KMS-11 (cell line): ENCODE measurements at regions not wholly inside any gene's neighbourhood (a gene's known extent, or its start where the extent isn't known, plus 50 kb on each side); places are given as distances from the start of the nearest gene placed in this dataset.

Experiments
- H2AFZ ChIP-seq: fragments of 200-600 bp; sonication (generic); 2 replicates; pipeline ENCODE4 v1.6.1; 2016; ENCODE audit warnings: antibody characterized with exemption, mixed run types, low read depth
- H3K27ac ChIP-seq: fragments of 200-600 bp; sonication (generic); 2 replicates; pipeline ENCODE4 v1.6.1; 2016; ENCODE audit warnings: mild to moderate bottlenecking, mixed run types
- H3K27me3 ChIP-seq: fragments of 200-600 bp; sonication (generic); 2 replicates; pipeline ENCODE4 v1.6.1; 2017; ENCODE audit warnings: mild to moderate bottlenecking, low read depth, mixed run types, moderate library complexity; ENCODE audit not compliant: insufficient read depth
- H3K36me3 ChIP-seq: fragments of 200-600 bp; sonication (generic); 2 replicates; pipeline ENCODE4 v1.6.1; 2017; ENCODE audit warnings: mild to moderate bottlenecking, mixed run types; ENCODE audit not compliant: insufficient read depth
- H3K4me1 ChIP-seq: fragments of 200-600 bp; sonication (generic); 2 replicates; pipeline ENCODE4 v1.6.1; 2016; ENCODE audit warnings: mild to moderate bottlenecking, low read depth, mixed run types; ENCODE audit not compliant: poor library complexity, severe bottlenecking
- H3K4me2 ChIP-seq: fragments of 200-600 bp; sonication (generic); 2 replicates; pipeline ENCODE4 v1.7.0; 2016; ENCODE audit warnings: mild to moderate bottlenecking, mixed run types
- H3K4me3 ChIP-seq: fragments of 200-600 bp; sonication (generic); IDR thresholded peaks from 2 replicates; pipeline ENCODE4 v1.6.1; 2017; ENCODE audit warnings: low read depth, low read length, mixed read lengths; ENCODE audit not compliant: insufficient read depth
- H3K79me2 ChIP-seq: fragments of 200-600 bp; sonication (generic); 2 replicates; pipeline ENCODE4 v1.6.1; 2016; ENCODE audit warnings: low read depth, mixed run types; ENCODE audit not compliant: insufficient read depth
- H3K9ac ChIP-seq: fragments of 200-600 bp; sonication (generic); 2 replicates; pipeline ENCODE4 v1.6.1; 2016; ENCODE audit warnings: mild to moderate bottlenecking, mixed run types
- H4K20me1 ChIP-seq: fragments of 200-600 bp; sonication (generic); 2 replicates; pipeline ENCODE4 v1.6.1; 2016; ENCODE audit warnings: mild to moderate bottlenecking, mixed run types; ENCODE audit not compliant: insufficient read depth
- TF ChIP-seq, protein P1 (sequence below): fragments of 200-600 bp; sonication (generic); conservative IDR thresholded peaks from 2 replicates; pipeline ENCODE4 v1.6.1; 2017; ENCODE audit warnings: low read depth, mild to moderate bottlenecking, antibody characterized with exemption, low read length, moderate library complexity, mixed read lengths

DNA sequence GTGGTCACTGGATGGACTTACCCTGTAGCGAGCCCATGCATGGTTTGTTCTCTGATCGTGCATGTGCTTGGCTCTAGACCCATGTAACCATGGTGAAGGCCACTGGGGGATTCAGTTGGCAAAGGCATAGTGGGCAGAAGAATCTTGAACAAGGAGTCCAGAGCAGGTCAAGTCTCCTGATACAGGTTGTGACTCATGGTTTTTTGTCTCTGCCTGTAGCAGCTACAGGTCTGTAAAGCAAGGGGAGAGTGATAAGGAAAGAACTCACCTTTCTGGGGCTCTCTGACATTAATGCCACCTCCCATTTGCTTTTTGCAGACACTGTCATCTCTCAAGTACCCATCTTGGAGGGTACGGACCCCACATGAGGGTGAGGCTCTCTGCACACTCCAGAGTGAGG is 153.4 kb upstream of the CAMK1G start:
- Histone ChIP-seq H3K36me3 (no peaks in the 10 kb centered on the region), H3K4me2 (no peak overlapping the region), H3K4me3 (no peak overlapping the region), H3K27me3 (no peaks in the 10 kb centered on the region), H2AFZ (no peak overlapping the region), H4K20me1 (no peaks in the 10 kb centered on the region), H3K27ac (no peak overlapping the region), H3K4me1 (no peaks in the 10 kb centered on the region), H3K9ac (no peak overlapping the region), H3K79me2 (no peaks in the 10 kb centered on the region)
- TF ChIP-seq, protein P1, sequence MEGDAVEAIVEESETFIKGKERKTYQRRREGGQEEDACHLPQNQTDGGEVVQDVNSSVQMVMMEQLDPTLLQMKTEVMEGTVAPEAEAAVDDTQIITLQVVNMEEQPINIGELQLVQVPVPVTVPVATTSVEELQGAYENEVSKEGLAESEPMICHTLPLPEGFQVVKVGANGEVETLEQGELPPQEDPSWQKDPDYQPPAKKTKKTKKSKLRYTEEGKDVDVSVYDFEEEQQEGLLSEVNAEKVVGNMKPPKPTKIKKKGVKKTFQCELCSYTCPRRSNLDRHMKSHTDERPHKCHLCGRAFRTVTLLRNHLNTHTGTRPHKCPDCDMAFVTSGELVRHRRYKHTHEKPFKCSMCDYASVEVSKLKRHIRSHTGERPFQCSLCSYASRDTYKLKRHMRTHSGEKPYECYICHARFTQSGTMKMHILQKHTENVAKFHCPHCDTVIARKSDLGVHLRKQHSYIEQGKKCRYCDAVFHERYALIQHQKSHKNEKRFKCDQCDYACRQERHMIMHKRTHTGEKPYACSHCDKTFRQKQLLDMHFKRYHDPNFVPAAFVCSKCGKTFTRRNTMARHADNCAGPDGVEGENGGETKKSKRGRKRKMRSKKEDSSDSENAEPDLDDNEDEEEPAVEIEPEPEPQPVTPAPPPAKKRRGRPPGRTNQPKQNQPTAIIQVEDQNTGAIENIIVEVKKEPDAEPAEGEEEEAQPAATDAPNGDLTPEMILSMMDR = no peak

DNA sequence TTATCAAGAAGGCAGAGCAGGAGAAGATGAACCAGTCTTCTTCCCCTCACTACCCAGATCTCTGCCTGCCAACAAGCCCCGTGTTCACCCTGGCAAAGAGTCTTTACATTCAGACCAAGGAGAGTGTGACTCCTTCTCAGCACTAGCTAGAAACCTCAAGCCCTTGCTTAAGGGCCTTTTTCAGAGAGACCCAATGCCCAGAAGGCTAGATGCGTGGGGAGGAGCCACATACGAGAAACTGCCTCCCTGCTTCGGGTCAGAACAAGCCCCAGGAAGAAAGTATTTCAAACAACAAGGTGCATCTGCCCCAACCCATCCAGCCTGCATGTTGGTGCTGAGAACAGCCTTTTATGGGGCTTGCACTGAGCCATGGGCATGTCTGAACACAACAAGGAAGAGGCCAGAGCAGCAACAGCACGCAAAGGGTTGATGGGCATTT is 152.7 kb upstream of the CAMK1G start:
- H3K79me2 ChIP-seq = no peaks in the 10 kb centered on the region
- no peaks in the 10 kb centered on the region for H3K27me3 ChIP-seq
- no peaks in the 10 kb centered on the region for H3K36me3 ChIP-seq
- no peak overlapping the region for H3K9ac ChIP-seq
- no peak overlapping the region for H3K4me3 ChIP-seq
- no peak overlapping the region for H2AFZ ChIP-seq
- no peaks in the 10 kb centered on the region for H3K4me1 ChIP-seq
- no peak overlapping the region for H3K27ac ChIP-seq
- no peaks in the 10 kb centered on the region for H4K20me1 ChIP-seq
- H3K4me2 ChIP-seq = no peak overlapping the region
- TF ChIP-seq, protein P1 = no peak

DNA sequence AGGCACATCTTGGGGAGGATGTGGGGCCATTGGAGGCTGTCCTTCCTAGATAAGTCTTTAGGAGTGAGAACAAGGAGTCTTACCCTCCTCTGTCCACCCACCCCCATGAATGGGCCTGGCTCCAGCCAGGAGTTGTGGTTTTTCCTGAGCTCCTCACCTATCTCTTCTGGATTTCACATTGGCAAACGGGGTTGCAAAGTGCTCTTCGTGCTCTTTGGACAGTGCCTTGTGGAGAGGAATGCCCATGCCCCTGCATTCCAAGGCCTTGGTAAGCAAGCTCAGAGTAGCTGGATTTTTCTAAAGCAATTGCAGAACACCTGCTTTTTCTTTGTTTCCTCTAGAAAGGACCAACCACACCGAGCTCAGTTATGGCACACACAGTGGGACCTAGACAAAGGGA is 152.1 kb upstream of the CAMK1G start:
- no peaks in the 10 kb centered on the region for H4K20me1 ChIP-seq
- no peaks in the 10 kb centered on the region for H3K27me3 ChIP-seq
- H3K79me2 ChIP-seq = no peaks in the 10 kb centered on the region
- no peak overlapping the region for H2AFZ ChIP-seq
- TF ChIP-seq, protein P1 = no peak
- H3K9ac ChIP-seq = no peak overlapping the region
- H3K4me3 ChIP-seq = no peak overlapping the region
- no peak overlapping the region for H3K4me2 ChIP-seq
- no peak overlapping the region for H3K27ac ChIP-seq
- H3K4me1 ChIP-seq = no peaks in the 10 kb centered on the region
- no peaks in the 10 kb centered on the region for H3K36me3 ChIP-seq

DNA sequence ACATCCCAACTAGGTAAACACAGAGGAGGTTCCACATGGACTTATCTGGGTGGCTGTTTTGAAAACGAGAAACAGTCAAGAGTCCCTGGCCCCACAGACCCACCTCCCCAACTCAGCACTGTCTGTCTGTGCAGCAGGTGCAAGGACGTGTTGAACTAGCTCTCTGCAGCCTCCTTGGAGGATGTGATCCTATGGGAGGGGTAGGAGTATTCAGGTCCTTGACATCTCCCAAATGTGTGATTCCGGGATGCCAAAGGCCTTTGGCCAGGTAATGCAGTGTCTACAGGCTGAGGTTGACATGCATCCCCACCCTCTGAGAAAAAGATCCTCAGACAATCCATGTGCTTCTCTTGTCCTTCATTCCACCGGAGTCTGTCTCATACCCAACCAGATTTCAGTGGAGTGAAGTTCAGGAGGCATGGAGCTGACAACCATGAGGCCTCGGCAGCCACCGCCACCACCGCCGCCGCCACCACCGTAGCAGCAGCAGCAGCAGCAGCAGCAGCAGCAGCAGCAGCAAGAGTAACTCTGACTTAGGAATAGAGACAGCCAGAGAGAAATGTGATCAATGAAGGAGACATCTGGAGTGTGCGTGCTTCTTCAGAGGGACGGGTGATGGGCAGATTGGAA is 151.6 kb upstream of the CAMK1G start:
- H2AFZ ChIP-seq = no peak overlapping the region
- no peak overlapping the region for H3K27ac ChIP-seq
- H3K27me3 ChIP-seq = no peaks in the 10 kb centered on the region
- H3K4me3 ChIP-seq = no peak overlapping the region
- H4K20me1 ChIP-seq = no peaks in the 10 kb centered on the region
- H3K9ac ChIP-seq = no peak overlapping the region
- TF ChIP-seq, protein P1 = no peak
- H3K79me2 ChIP-seq = no peaks in the 10 kb centered on the region
- H3K4me1 ChIP-seq = no peaks in the 10 kb centered on the region
- no peaks in the 10 kb centered on the region for H3K36me3 ChIP-seq
- no peak overlapping the region for H3K4me2 ChIP-seq
